Cardiac fibroblast (primary cell): ENCODE measurements at regions not wholly inside any gene's neighbourhood (a gene's known extent, or its start where the extent isn't known, plus 50 kb on each side); places are given as distances from the start of the nearest gene placed in this dataset.

Experiments used
- DNase-seq, 2 donors: peaks; one replicate each; pipeline versions ENCODE4 v3.0.0 to v3.0.0-alpha.2; 2010; ENCODE audit warnings: low read depth in 2 of 2
- H3K4me3 ChIP-seq, 2 donors: replicated peaks in 1 of 2; 1 replicate in 1 of 2; 2 replicates in 1 of 2; pipeline ENCODE4 v1.5.1; 2011; ENCODE audit warnings: low read depth in 2 of 2, low read length in 2 of 2, mild to moderate bottlenecking in 2 of 2, moderate library complexity in 1 of 2
- CTCF ChIP-seq: IDR thresholded peaks from one replicate; pipeline ENCODE4 v1.5.1; 2011; ENCODE audit warnings: low read depth, mild to moderate bottlenecking, low read length, inconsistent platforms

GRCh38 chr18:73895701-73896100 is 251.9 kb downstream of the FBXO15 start:
- no peak for DNase-seq
- TF ChIP-seq CTCF = no peak
- H3K4me3 ChIP-seq = no peak overlapping the region

GRCh38 chr18:73893880-73894279 is 253.8 kb downstream of the FBXO15 start:
- no peak for TF ChIP-seq CTCF
- no peak overlapping the region for H3K4me3 ChIP-seq
- DNase-seq = no peak

- TF ChIP-seq CTCF = no peak
- no peak for DNase-seq
- no peak overlapping the region for H3K4me3 ChIP-seq
Measured at GRCh38 chr18:73891572-73892421, 255.8 kb downstream of the FBXO15 start.

- TF ChIP-seq CTCF = no peak
- no peak for DNase-seq
- H3K4me3 ChIP-seq = no peak overlapping the region
Measured at GRCh38 chr18:73888565-73888964, 259.1 kb downstream of the FBXO15 start.

GRCh38 chr18:73887801-73888200 is 259.8 kb downstream of the FBXO15 start:
- no peak for TF ChIP-seq CTCF
- DNase-seq = no peak
- no peak overlapping the region for H3K4me3 ChIP-seq

- TF ChIP-seq CTCF = no peak
- DNase-seq = no peak
- no peak overlapping the region for H3K4me3 ChIP-seq
Measured at GRCh38 chr18:73884868-73885267, 262.8 kb downstream of the FBXO15 start.
